HCT116 (cell line): ENCODE measurements at regions not wholly inside any gene's neighbourhood (a gene's known extent, or its start where the extent isn't known, plus 50 kb on each side); places are given as distances from the start of the nearest gene placed in this dataset.
A peak's percentile ranks its signal among the peaks of the same experiment; 100 is the strongest.

Experiments used
- ATAC-seq: fragments of 200-7000 bp; cut with Tn5 transposase; 2 replicates; pipeline ENCODE4 v1.9.1; 2020; ENCODE audit warnings: mild to moderate bottlenecking, moderate library complexity
- BruUV-seq: library from RNA; stranded (reverse); fragments of 400-500 nt; replicated peaks from 2 replicates; lab custom pipeline; 2021; lab: Mats Ljungman, UMichigan
- CTCF ChIA-PET: fragments of 300-600 bp; sonication (Branson Sonifier 250); formaldehyde crosslinking; loops from one replicate; lab custom pipeline; 2021; ENCODE audit warnings: antibody characterized with exemption; lab: Charles Lee
- POLR2A ChIA-PET: fragments of 300-600, 350-600 bp; sonication (Branson Sonifier 250); formaldehyde crosslinking; loops from one replicate; lab custom pipeline; 2021; ENCODE audit warnings: antibody characterized with exemption; lab: Charles Lee
- RAD21 ChIA-PET, 2 experiments: fragments of 300-600 bp; sonication (Branson Sonifier 250); formaldehyde crosslinking; loops; one replicate each; lab custom pipeline; 2023; ENCODE audit warnings: low total read pairs in 2 of 2; ENCODE audit not compliant: uncharacterized antibody in 2 of 2, unreplicated experiment in 2 of 2, low non-redundant PET in 1 of 2; lab: Charles Lee
- DNase-seq: peaks from one replicate; pipeline ENCODE4 v3.0.0-alpha.2; 2010; ENCODE audit warnings: low read depth, low spot score
- H2AFZ ChIP-seq: fragments of 200-600 bp; shearing (Covaris generic), sonication (generic); 2 replicates; pipeline ENCODE4 v1.6.1; 2017; ENCODE audit warnings: low read depth, mixed run types, mixed read lengths, antibody characterized with exemption, low read length; ENCODE audit not compliant: poor library complexity, severe bottlenecking
- H3K27ac ChIP-seq: 2 replicates; pipeline ENCODE4 v1.5.1; 2012; ENCODE audit warnings: low read depth, low read length
- H3K27me3 ChIP-seq: fragments of 200-600 bp; sonication (generic); 2 replicates; pipeline ENCODE4 v1.6.1; 2016; ENCODE audit warnings: mixed run types, low read length, mixed read lengths; ENCODE audit not compliant: insufficient read depth
- H3K36me3 ChIP-seq, 2 experiments: fragments of 200-500 bp in 1 of 2; fragments of 200-600 bp in 1 of 2; sonication (Bioruptor generic) in 1 of 2; sonication (generic) in 1 of 2; 2 replicates each; pipeline versions ENCODE4 v1.5.1 to v1.6.1; 2014 to 2016; ENCODE audit warnings: low read length in 2 of 2, inconsistent platforms in 1 of 2, mixed read lengths in 1 of 2, mixed run types in 1 of 2; ENCODE audit not compliant: insufficient read depth in 2 of 2, control insufficient read depth in 1 of 2
- H3K4me1 ChIP-seq, 2 experiments: fragments of 200-600 bp in 1 of 2; sonication (generic) in 1 of 2; 2 replicates each; pipeline versions ENCODE4 v1.5.1 to v1.6.1; 2012 to 2017; ENCODE audit warnings: low read length in 2 of 2, inconsistent platforms in 1 of 2, mild to moderate bottlenecking in 1 of 2, mixed read lengths in 1 of 2, mixed run types in 1 of 2, moderate library complexity in 1 of 2; ENCODE audit not compliant: insufficient read depth in 2 of 2, control insufficient read depth in 1 of 2
- H3K4me2 ChIP-seq: fragments of 200-600 bp; sonication (generic); 2 replicates; pipeline ENCODE4 v1.6.1; 2017; ENCODE audit warnings: mixed run types, low read length, mixed read lengths
- H3K4me3 ChIP-seq, 2 experiments: fragments of 200-600 bp in 1 of 2; sonication (generic) in 1 of 2; replicated peaks in 1 of 2; 2 replicates each; pipeline ENCODE4 v1.5.1; 2011 to 2016; ENCODE audit warnings: low read length in 2 of 2, control low read depth in 1 of 2, low read depth in 1 of 2, mild to moderate bottlenecking in 1 of 2, mixed read lengths in 1 of 2, mixed run types in 1 of 2
- H3K79me2 ChIP-seq: fragments of 200-600 bp; sonication (generic); 2 replicates; pipeline ENCODE4 v1.6.1; 2017; ENCODE audit warnings: mild to moderate bottlenecking, mixed run types, low read length, moderate library complexity, mixed read lengths; ENCODE audit not compliant: insufficient read depth
- H3K9ac ChIP-seq: fragments of 200-600 bp; sonication (generic); 2 replicates; pipeline ENCODE4 v1.6.1; 2016; ENCODE audit warnings: low read length, mixed read lengths
- H3K9me2 ChIP-seq: fragments of 200-600 bp; sonication (generic), shearing (Covaris generic); 2 replicates; pipeline ENCODE4 v1.6.1; 2017; ENCODE audit warnings: mixed run types, mild to moderate bottlenecking, moderate library complexity; ENCODE audit not compliant: insufficient read depth
- H3K9me3 ChIP-seq, 2 experiments: fragments of 200-500 bp in 1 of 2; fragments of 200-600 bp in 1 of 2; sonication (Bioruptor generic) in 1 of 2; sonication (generic) in 1 of 2; 2 replicates each; pipeline ENCODE4 v1.6.1; 2014 to 2017; ENCODE audit warnings: low read length in 2 of 2, mixed read lengths in 2 of 2, inconsistent platforms in 1 of 2, low read depth in 1 of 2, mild to moderate bottlenecking in 1 of 2, mixed run types in 1 of 2, moderate library complexity in 1 of 2; ENCODE audit not compliant: control insufficient read depth in 1 of 2, insufficient read depth in 1 of 2
- H4K20me1 ChIP-seq: fragments of 200-600 bp; sonication (generic), shearing (Covaris generic); 2 replicates; pipeline ENCODE4 v1.6.1; 2017; ENCODE audit warnings: mixed run types, mild to moderate bottlenecking, moderate library complexity; ENCODE audit not compliant: insufficient read depth
- EGR1 ChIP-seq: IDR thresholded peaks from 2 replicates; pipeline ENCODE4 v1.6.1; 2012; ENCODE audit warnings: low read depth
- ELF1 ChIP-seq: IDR thresholded peaks from 2 replicates; pipeline ENCODE4 v1.6.1; 2012; ENCODE audit warnings: low read depth, borderline replicate concordance
- EZH2 ChIP-seq: fragments of 200-600 bp; sonication (generic); IDR thresholded peaks from 2 replicates; pipeline ENCODE4 v1.6.1; 2017; ENCODE audit warnings: antibody characterized with exemption, mixed run types
- EZH2phosphoT487 ChIP-seq: fragments of 200-600 bp; IDR thresholded peaks from 2 replicates; pipeline ENCODE4 v1.6.1; 2018; ENCODE audit warnings: antibody characterized with exemption, borderline replicate concordance
- FOSL1 ChIP-seq: IDR thresholded peaks from 2 replicates; pipeline ENCODE4 v1.6.1; 2012; ENCODE audit warnings: low read depth
- JUND ChIP-seq: IDR thresholded peaks from 2 replicates; pipeline ENCODE4 v1.6.1; 2012
- SP1 ChIP-seq: IDR thresholded peaks from 2 replicates; pipeline ENCODE4 v1.6.1; 2012; ENCODE audit warnings: low read depth
- SRF ChIP-seq: IDR thresholded peaks from 2 replicates; pipeline ENCODE4 v1.6.1; 2012; ENCODE audit warnings: low read depth
- TCF7L2 ChIP-seq: IDR thresholded peaks from 2 replicates; pipeline ENCODE4 v1.7.0; 2011; ENCODE audit warnings: borderline replicate concordance, inconsistent platforms; ENCODE audit not compliant: insufficient read depth, insufficient read length; ENCODE audit errors: extremely low read depth
- ZFX ChIP-seq: fragments of 450-650 bp; IDR thresholded peaks from 2 replicates; pipeline ENCODE4 v1.6.1; 2017
- ZNF274 ChIP-seq: fragments of 200-500 bp; sonication (Bioruptor generic); IDR thresholded peaks from 2 replicates; pipeline ENCODE4 v1.6.1; 2014; ENCODE audit warnings: mild to moderate bottlenecking, low read depth, low read length, inconsistent platforms
- intact Hi-C: fragments of 100-400 bp; cut with micrococcal nuclease; formaldehyde crosslinking; loops from 2 replicates; pipeline ENCODE4 v1.10.0; 2022
- TF ChIP-seq, protein P1 (sequence below): IDR thresholded peaks from 2 replicates; pipeline ENCODE4 v1.6.1; 2012
- TF ChIP-seq, protein P2 (sequence below): IDR thresholded peaks from 2 replicates; pipeline ENCODE4 v1.6.1; 2012

DNA sequence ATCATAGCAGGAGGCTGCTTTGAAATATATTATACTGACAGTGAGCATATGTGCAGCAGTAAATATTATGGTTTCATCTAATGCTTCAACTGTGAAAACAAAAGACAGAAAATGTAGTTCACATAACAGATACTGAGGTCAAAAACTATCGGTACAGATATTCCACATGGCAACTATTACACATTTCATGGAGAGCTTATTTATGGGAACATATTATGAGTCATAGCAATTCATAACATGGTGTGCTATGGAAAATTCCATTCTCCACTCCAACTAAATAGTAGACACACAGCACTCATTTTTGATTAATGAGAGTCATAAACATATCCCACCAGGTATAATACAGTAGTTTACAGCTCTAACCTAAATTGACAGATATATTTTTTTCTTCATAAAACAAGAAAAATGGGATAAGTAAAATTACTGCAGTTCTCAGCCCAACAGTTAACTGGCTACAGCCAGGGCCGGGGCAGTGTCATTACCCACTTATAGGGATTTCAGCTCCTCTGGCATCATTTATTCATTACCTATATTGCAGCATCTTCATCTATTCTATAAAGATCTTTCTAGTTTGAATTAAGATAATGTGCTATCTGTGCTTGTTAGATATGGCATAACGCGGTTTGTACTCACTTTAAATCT, 475.6 kb upstream of the KLF6 start:
- no peak for ATAC-seq
- ChIA-PET RAD21 (no interaction called here), CTCF (no interaction called here)
- Histone ChIP-seq H3K36me3 (no peaks in the 10 kb centered on the region), H2AFZ (peak overlapping the region; percentile 49)
- TF ChIP-seq EGR1 (no peak), SRF (no peak), SP1 (peak; percentile 31; the same call in 1 of the 2 replicates), ZNF274 (no peak), TCF7L2 (no peak), JUND (peak; percentile 58), ELF1 (no peak), FOSL1 (peak; percentile 55), ZFX (no peak)
- TF ChIP-seq, protein P1, sequence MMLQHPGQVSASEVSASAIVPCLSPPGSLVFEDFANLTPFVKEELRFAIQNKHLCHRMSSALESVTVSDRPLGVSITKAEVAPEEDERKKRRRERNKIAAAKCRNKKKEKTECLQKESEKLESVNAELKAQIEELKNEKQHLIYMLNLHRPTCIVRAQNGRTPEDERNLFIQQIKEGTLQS = no peak
- TF ChIP-seq, all 23 proteins: peak for 3
- Histone ChIP-seq H3K27ac (no peak overlapping the region), H3K4me3 (no peak overlapping the region), H3K4me1 (peaks cover 7 to 8% of the 10 kb centered on the region in 2 experiments; a peak in 3 of 4 replicates), H4K20me1 (no peaks in the 10 kb centered on the region), H3K79me2 (no peaks in the 10 kb centered on the region), H3K4me2 (peak overlapping the region; percentile 1), H3K9me3 (no peaks in the 10 kb centered on the region), H3K9me2 (no peaks in the 10 kb centered on the region), H3K27me3 (no peaks in the 10 kb centered on the region), H3K9ac (no peak overlapping the region)
- DNase-seq = no peak
- no TSS peak for BruUV-seq
- intact Hi-C loops = no loop called here
- POLR2A ChIA-PET = no interaction called here

DNA sequence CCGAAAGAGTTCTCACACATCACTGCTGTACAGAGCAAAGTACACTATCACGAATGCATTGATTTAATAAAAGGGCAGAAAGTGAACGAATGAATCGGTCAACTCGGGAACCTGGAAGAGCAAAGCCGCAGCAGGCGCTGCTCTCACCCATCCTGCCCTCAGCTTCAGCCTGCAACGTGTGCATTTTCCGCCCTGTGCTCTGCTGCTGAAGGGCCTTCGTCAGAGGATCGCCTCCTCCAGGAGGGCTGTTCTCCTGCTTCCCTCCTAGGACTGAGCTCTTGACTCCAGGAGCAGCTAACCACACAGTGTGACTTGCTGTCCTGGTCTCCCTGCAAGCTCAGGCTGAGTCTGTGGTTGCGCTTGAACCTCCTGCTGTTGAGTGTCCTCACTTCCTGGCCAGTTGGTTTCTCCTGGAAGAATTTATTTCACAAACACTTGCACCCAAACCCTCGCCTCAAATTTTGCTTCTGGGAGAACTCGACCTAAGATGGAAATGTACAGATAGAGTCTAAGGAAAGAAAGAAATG, 473.0 kb upstream of the KLF6 start:
- RAD21 ChIA-PET = no interaction called here
- Histone ChIP-seq H3K4me1 (peaks cover 7 to 8% of the 10 kb centered on the region in 2 experiments; a peak in 3 of 4 replicates), H4K20me1 (no peaks in the 10 kb centered on the region), H3K9me2 (no peaks in the 10 kb centered on the region), H2AFZ (no peak overlapping the region), H3K79me2 (no peaks in the 10 kb centered on the region), H3K27me3 (no peaks in the 10 kb centered on the region), H3K4me2 (no peak overlapping the region), H3K36me3 (no peaks in the 10 kb centered on the region), H3K27ac (no peak overlapping the region), H3K4me3 (no peak overlapping the region), H3K9me3 (no peaks in the 10 kb centered on the region), H3K9ac (no peak overlapping the region)
- ATAC-seq (no peak), DNase-seq (no peak)
- intact Hi-C loops = no loop called here
- BruUV-seq = no TSS peak
- POLR2A ChIA-PET = no interaction called here
- CTCF ChIA-PET = no interaction called here
- no peak for TF ChIP-seq SRF
- TF ChIP-seq EGR1 = no peak
- TF ChIP-seq, protein P2, sequence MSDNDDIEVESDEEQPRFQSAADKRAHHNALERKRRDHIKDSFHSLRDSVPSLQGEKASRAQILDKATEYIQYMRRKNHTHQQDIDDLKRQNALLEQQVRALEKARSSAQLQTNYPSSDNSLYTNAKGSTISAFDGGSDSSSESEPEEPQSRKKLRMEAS = no peak
- TF ChIP-seq ZNF274 = no peak
- no peak for TF ChIP-seq EZH2
- TF ChIP-seq TCF7L2 = no peak
- TF ChIP-seq, protein P1 = no peak
- TF ChIP-seq EZH2phosphoT487 = no peak
